Sigmoid colon (tissue), 6 donors: ENCODE measurements at regions not wholly inside any gene's neighbourhood (a gene's known extent, or its start where the extent isn't known, plus 50 kb on each side); places are given as distances from the start of the nearest gene placed in this dataset.

Experiments used
- DNase-seq: peaks from one replicate; pipeline ENCODE4 v3.0.0-alpha.2; 2019
- H3K27ac ChIP-seq, 4 donors: fragments of 200-600 bp; sonication (generic); one replicate each; pipeline ENCODE4 v1.5.1; 2016 to 2019; ENCODE audit warnings: mild to moderate bottlenecking in 1 of 4
- H3K27me3 ChIP-seq, 3 donors: fragments of 200-600 bp; sonication (generic); one replicate each; pipeline ENCODE4 v1.5.1; 2019; ENCODE audit warnings: mild to moderate bottlenecking in 1 of 3
- H3K36me3 ChIP-seq, 4 donors: fragments of 200-600 bp; sonication (generic); one replicate each; pipeline ENCODE4 v1.5.1; 2016 to 2019
- H3K4me1 ChIP-seq, 4 donors: fragments of 200-600 bp; sonication (generic); one replicate each; pipeline ENCODE4 v1.5.1; 2017 to 2019
- H3K4me3 ChIP-seq, 4 donors: fragments of 200-600 bp; sonication (generic); one replicate each; pipeline ENCODE4 v1.5.1; 2017 to 2019; ENCODE audit warnings: mild to moderate bottlenecking in 2 of 4, moderate library complexity in 1 of 4
- H3K9me3 ChIP-seq, 4 donors: fragments of 200-600 bp in 3 of 4; sonication (generic) in 3 of 4; one replicate each; pipeline versions ENCODE4 v1.5.1 to v1.6.1; 2013 to 2019
- EP300 ChIP-seq, 4 donors: sonication (generic); formaldehyde crosslinking; IDR thresholded peaks; one replicate each; pipeline ENCODE4 v1.6.1; 2017; ENCODE audit warnings: antibody characterized with exemption in 4 of 4
- POLR2A ChIP-seq, 2 donors: fragments of 450-650 bp; IDR thresholded peaks; one replicate each; pipeline ENCODE4 v1.6.1; 2016; ENCODE audit warnings: antibody characterized with exemption in 2 of 2, mild to moderate bottlenecking in 2 of 2, moderate library complexity in 2 of 2
- POLR2AphosphoS5 ChIP-seq, 4 donors: sonication (generic); formaldehyde crosslinking; IDR thresholded peaks; one replicate each; pipeline ENCODE4 v1.6.1; 2017; ENCODE audit warnings: antibody characterized with exemption in 4 of 4
- WGBS, 2 donors: extraction: QIAGEN DNeasy Blood & Tissue Kit; methylation state at CpG; one replicate each; pipeline ENCODE4 v1.1.7; 2013; 5-methylcytosine and 5-hydroxymethylcytosine counted together
- intact Hi-C: fragments of 100-400 bp; cut with DNase I; formaldehyde crosslinking; loops from one replicate; pipeline ENCODE4 v1.15.1; 2023
- TF ChIP-seq, protein P1 (sequence below), 4 experiments: fragments of 450-650 bp in 3 of 4; fragments of 200-600 bp in 1 of 4; IDR thresholded peaks; one replicate each; pipeline ENCODE4 v1.5.1; 2016 to 2019; ENCODE audit warnings: antibody characterized with exemption in 4 of 4, mild to moderate bottlenecking in 3 of 4, moderate library complexity in 2 of 4
- donor health status: healthy with polysubstance abuse.
- donor health status: healthy.

DNA sequence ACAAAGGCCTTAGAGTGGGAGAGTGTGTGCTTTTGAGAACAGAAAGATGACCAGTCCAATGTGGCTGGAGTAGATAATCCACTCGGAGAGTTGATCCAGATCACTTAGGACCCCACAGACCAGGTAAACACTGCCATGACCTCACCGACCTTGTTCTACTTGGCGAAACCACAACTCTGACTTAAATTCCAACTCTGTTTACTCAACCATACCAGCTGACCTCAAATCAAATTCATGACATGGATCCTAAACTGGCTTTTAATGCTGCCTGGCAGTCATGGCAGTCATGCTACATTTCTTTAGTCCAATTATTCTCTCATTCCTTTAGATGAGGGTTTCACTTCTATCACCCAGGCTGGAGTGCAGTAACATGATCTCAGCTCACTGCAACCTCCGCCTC is 347.1 kb upstream of the FAM98A start:
- TF ChIP-seq POLR2AphosphoS5 (IDR thresholded peaks at IDR 0.05) (no peak), EP300 (IDR thresholded peaks at IDR 0.05) (no peak), POLR2A (IDR thresholded peaks at IDR 0.05) (no peak)
- TF ChIP-seq, protein P1, sequence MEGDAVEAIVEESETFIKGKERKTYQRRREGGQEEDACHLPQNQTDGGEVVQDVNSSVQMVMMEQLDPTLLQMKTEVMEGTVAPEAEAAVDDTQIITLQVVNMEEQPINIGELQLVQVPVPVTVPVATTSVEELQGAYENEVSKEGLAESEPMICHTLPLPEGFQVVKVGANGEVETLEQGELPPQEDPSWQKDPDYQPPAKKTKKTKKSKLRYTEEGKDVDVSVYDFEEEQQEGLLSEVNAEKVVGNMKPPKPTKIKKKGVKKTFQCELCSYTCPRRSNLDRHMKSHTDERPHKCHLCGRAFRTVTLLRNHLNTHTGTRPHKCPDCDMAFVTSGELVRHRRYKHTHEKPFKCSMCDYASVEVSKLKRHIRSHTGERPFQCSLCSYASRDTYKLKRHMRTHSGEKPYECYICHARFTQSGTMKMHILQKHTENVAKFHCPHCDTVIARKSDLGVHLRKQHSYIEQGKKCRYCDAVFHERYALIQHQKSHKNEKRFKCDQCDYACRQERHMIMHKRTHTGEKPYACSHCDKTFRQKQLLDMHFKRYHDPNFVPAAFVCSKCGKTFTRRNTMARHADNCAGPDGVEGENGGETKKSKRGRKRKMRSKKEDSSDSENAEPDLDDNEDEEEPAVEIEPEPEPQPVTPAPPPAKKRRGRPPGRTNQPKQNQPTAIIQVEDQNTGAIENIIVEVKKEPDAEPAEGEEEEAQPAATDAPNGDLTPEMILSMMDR (IDR thresholded peaks at IDR 0.05) = no peak
- no peak overlapping the region for H3K27ac ChIP-seq
- intact Hi-C loops = no loop called here
- no peaks in the 10 kb centered on the region for H3K9me3 ChIP-seq
- no peaks in the 10 kb centered on the region for H3K36me3 ChIP-seq
- 64 to 70% methylated on average over 4 of the region's 4 CpGs for WGBS, 2 donors
- no peaks in the 10 kb centered on the region for H3K4me1 ChIP-seq
- DNase-seq = no peak
- H3K27me3 ChIP-seq = no peaks in the 10 kb centered on the region
- no peak overlapping the region for H3K4me3 ChIP-seq

GRCh38 chr2:33933203-33933602 is 334.1 kb upstream of the FAM98A start:
- Histone ChIP-seq H3K27ac (no peak overlapping the region), H3K27me3 (no peaks in the 10 kb centered on the region), H3K4me1 (no peaks in the 10 kb centered on the region), H3K9me3 (no peaks in the 10 kb centered on the region), H3K36me3 (no peaks in the 10 kb centered on the region), H3K4me3 (no peak overlapping the region)
- TF ChIP-seq EP300 (IDR thresholded peaks at IDR 0.05) (no peak), POLR2A (IDR thresholded peaks at IDR 0.05) (no peak), POLR2AphosphoS5 (IDR thresholded peaks at IDR 0.05) (no peak)
- TF ChIP-seq, protein P1 (IDR thresholded peaks at IDR 0.05) = no peak
- intact Hi-C loops = no loop called here
- DNase-seq = no peak

DNA sequence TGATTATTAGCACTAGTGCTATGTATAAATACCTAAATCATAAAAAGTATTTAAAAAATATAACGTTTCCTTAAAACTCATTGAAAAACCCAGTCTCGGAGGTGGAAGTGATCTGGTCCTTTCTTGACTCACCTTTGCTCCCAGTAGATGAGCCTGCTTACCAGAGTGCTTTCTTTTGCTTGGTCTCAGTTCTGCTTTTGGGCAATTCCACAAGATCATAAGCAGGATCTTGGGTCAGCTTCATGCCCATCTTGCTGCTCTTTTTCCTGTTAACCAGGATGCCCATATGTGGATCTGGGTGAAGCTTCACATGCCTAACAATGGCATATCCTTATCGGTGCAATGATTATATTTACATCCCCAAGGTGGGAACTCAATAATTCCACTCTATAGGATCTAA is 332.1 kb upstream of the FAM98A start:
- no peaks in the 10 kb centered on the region for H3K9me3 ChIP-seq
- no peak overlapping the region for H3K27ac ChIP-seq
- TF ChIP-seq EP300 (IDR thresholded peaks at IDR 0.05) = no peak
- TF ChIP-seq POLR2AphosphoS5 (IDR thresholded peaks at IDR 0.05) = no peak
- TF ChIP-seq, protein P1 (IDR thresholded peaks at IDR 0.05) = no peak
- TF ChIP-seq POLR2A (IDR thresholded peaks at IDR 0.05) = no peak
- no peaks in the 10 kb centered on the region for H3K4me1 ChIP-seq
- intact Hi-C loops = no loop called here
- no peaks in the 10 kb centered on the region for H3K36me3 ChIP-seq
- no peak overlapping the region for H3K4me3 ChIP-seq
- DNase-seq = no peak
- H3K27me3 ChIP-seq = no peaks in the 10 kb centered on the region
- 90 to 94% methylated on average over 3 of the region's 3 CpGs for WGBS, 2 donors

GRCh38 chr2:33929467-33929866 is 330.4 kb upstream of the FAM98A start:
- Histone ChIP-seq H3K9me3 (no peaks in the 10 kb centered on the region), H3K4me1 (no peaks in the 10 kb centered on the region), H3K27ac (no peak overlapping the region), H3K36me3 (no peaks in the 10 kb centered on the region), H3K27me3 (no peaks in the 10 kb centered on the region), H3K4me3 (no peak overlapping the region)
- intact Hi-C loops = no loop called here
- TF ChIP-seq POLR2A (IDR thresholded peaks at IDR 0.05) (no peak), POLR2AphosphoS5 (IDR thresholded peaks at IDR 0.05) (no peak), EP300 (IDR thresholded peaks at IDR 0.05) (no peak)
- TF ChIP-seq, protein P1 (IDR thresholded peaks at IDR 0.05) = no peak
- no peak for DNase-seq
- 91 to 92% methylated on average over 4 of the region's 4 CpGs for WGBS, 2 donors

- intact Hi-C loops = no loop called here
- Histone ChIP-seq H3K9me3 (no peaks in the 10 kb centered on the region), H3K27ac (no peak overlapping the region), H3K4me3 (no peak overlapping the region), H3K27me3 (no peaks in the 10 kb centered on the region), H3K36me3 (no peaks in the 10 kb centered on the region), H3K4me1 (no peaks in the 10 kb centered on the region)
- TF ChIP-seq, protein P1 (IDR thresholded peaks at IDR 0.05) = no peak
- TF ChIP-seq EP300 (IDR thresholded peaks at IDR 0.05) (no peak), POLR2A (IDR thresholded peaks at IDR 0.05) (no peak), POLR2AphosphoS5 (IDR thresholded peaks at IDR 0.05) (no peak)
- WGBS, 2 donors = 74 to 75% methylated on average over 1 of the region's 1 CpG
- no peak for DNase-seq
Observed at GRCh38 chr2:33927756-33928155, 328.7 kb upstream of the FAM98A start.
